WTC11 (cell line): ENCODE measurements at regions not wholly inside any gene's neighbourhood (a gene's known extent, or its start where the extent isn't known, plus 50 kb on each side); places are given as distances from the start of the nearest gene placed in this dataset.

Source experiments
- ATAC-seq: fragments of 200-7000 bp; cut with Tn5 transposase; 2 replicates; pipeline ENCODE4 v1.10.0; 2021; ENCODE audit warnings: mild to moderate bottlenecking, moderate library complexity
- CTCF ChIA-PET: fragments of 300-600 bp; sonication (Branson Sonifier 250); formaldehyde crosslinking; loops from one replicate; lab custom pipeline; 2021; ENCODE audit warnings: antibody characterized with exemption; lab: Charles Lee
- POLR2A ChIA-PET: fragments of 350-600 bp; sonication (Branson Sonifier 250); formaldehyde crosslinking; loops from one replicate; lab custom pipeline; 2021; ENCODE audit warnings: antibody characterized with exemption; lab: Charles Lee
- DNase-seq: peaks from one replicate; pipeline ENCODE4 v3.0.0; 2021; ENCODE audit warnings: low spot score
- H3K27ac Mint-ChIP-seq: 2 replicates; pipeline ENCODE4 v1.8.0; 2021; ENCODE audit warnings: mixed read lengths
- H3K27me3 Mint-ChIP-seq: 2 replicates; pipeline ENCODE4 v1.8.0; 2021; ENCODE audit warnings: low read depth, mild to moderate bottlenecking, moderate library complexity, mixed read lengths
- H3K36me3 Mint-ChIP-seq: 2 replicates; pipeline ENCODE4 v1.8.0; 2021; ENCODE audit warnings: mixed read lengths
- H3K4me1 Mint-ChIP-seq: 2 replicates; pipeline ENCODE4 v1.8.0; 2022; ENCODE audit warnings: mixed read lengths
- H3K4me3 Mint-ChIP-seq: 2 replicates; pipeline ENCODE4 v1.8.0; 2021; ENCODE audit warnings: mild to moderate bottlenecking, moderate library complexity, mixed read lengths
- H3K9me3 Mint-ChIP-seq: 2 replicates; pipeline ENCODE4 v1.8.0; 2021; ENCODE audit warnings: mixed read lengths
- ATF1 ChIP-seq: sonication (generic); formaldehyde crosslinking; IDR thresholded peaks from 2 replicates; pipeline ENCODE4 v1.8.1; 2023; ENCODE audit warnings: mild to moderate bottlenecking, moderate library complexity, missing genetic modification reagents
- CREM ChIP-seq: sonication (generic); formaldehyde crosslinking; IDR thresholded peaks from 2 replicates; pipeline ENCODE4 v1.8.1; 2022; ENCODE audit warnings: mild to moderate bottlenecking, missing genetic modification reagents, moderate library complexity
- FOXJ3 ChIP-seq: sonication (generic); formaldehyde crosslinking; IDR thresholded peaks from 2 replicates; pipeline ENCODE4 v1.9.0; 2021; ENCODE audit warnings: missing genetic modification reagents, mild to moderate bottlenecking, borderline replicate concordance
- GABPB1 ChIP-seq: sonication (generic); formaldehyde crosslinking; IDR thresholded peaks from 2 replicates; pipeline ENCODE4 v1.8.1; 2023; ENCODE audit warnings: mild to moderate bottlenecking, missing genetic modification reagents
- HMGA2 ChIP-seq: fragments of 250-450 bp; sonication (Bioruptor Pico); IDR thresholded peaks from 2 replicates; pipeline ENCODE4 v1.4.0; 2021; ENCODE audit warnings: mild to moderate bottlenecking, moderate library complexity
- JAZF1 ChIP-seq: fragments of 250-450 bp; sonication (Bioruptor Pico); IDR thresholded peaks from 2 replicates; pipeline ENCODE4 v1.9.0; 2021; ENCODE audit warnings: moderate library complexity, mild to moderate bottlenecking, inconsistent platforms
- MXD4 ChIP-seq: fragments of 250-450 bp; sonication (Bioruptor Pico); IDR thresholded peaks from 2 replicates; pipeline ENCODE4 v1.8.0; 2021; ENCODE audit warnings: mild to moderate bottlenecking, moderate library complexity, borderline replicate concordance
- NFE2L1 ChIP-seq: sonication (generic); formaldehyde crosslinking; IDR thresholded peaks from 2 replicates; pipeline ENCODE4 v1.8.1; 2023; ENCODE audit warnings: missing genetic modification reagents
- NFYB ChIP-seq: sonication (generic); formaldehyde crosslinking; conservative IDR thresholded peaks from 2 replicates; pipeline ENCODE4 v1.8.0; 2022; ENCODE audit warnings: low read depth, missing genetic modification reagents
- NR2C2 ChIP-seq: sonication (generic); formaldehyde crosslinking; IDR thresholded peaks from 2 replicates; pipeline ENCODE4 v1.8.0; 2022; ENCODE audit warnings: mild to moderate bottlenecking, missing genetic modification reagents
- NR3C1 ChIP-seq: sonication (generic); formaldehyde crosslinking; conservative IDR thresholded peaks from 2 replicates; pipeline ENCODE4 v1.8.1; 2023; ENCODE audit warnings: low read depth, mild to moderate bottlenecking, missing genetic modification reagents
- SMAD3 ChIP-seq: sonication (generic); formaldehyde crosslinking; IDR thresholded peaks from 2 replicates; pipeline ENCODE4 v1.8.0; 2022; ENCODE audit warnings: missing genetic modification reagents, mild to moderate bottlenecking, borderline replicate concordance
- SMAD4 ChIP-seq: sonication (generic); formaldehyde crosslinking; IDR thresholded peaks from 2 replicates; pipeline ENCODE4 v1.8.0; 2022; ENCODE audit warnings: mild to moderate bottlenecking, missing genetic modification reagents
- TCF7 ChIP-seq: sonication (generic); formaldehyde crosslinking; IDR thresholded peaks from 2 replicates; pipeline ENCODE4 v1.8.0; 2022; ENCODE audit warnings: mild to moderate bottlenecking, low read depth, missing genetic modification reagents, moderate library complexity
- TEAD1 ChIP-seq: sonication (generic); formaldehyde crosslinking; IDR thresholded peaks from 2 replicates; pipeline ENCODE4 v1.8.0; 2022; ENCODE audit warnings: mild to moderate bottlenecking, missing genetic modification reagents
- TEAD4 ChIP-seq: sonication (generic); formaldehyde crosslinking; IDR thresholded peaks from 2 replicates; pipeline ENCODE4 v1.8.0; 2022; ENCODE audit warnings: mild to moderate bottlenecking, missing genetic modification reagents
- TP53 ChIP-seq: sonication (generic); formaldehyde crosslinking; IDR thresholded peaks from 2 replicates; pipeline ENCODE4 v1.8.1; 2023; ENCODE audit warnings: mild to moderate bottlenecking, missing genetic modification reagents
- ZBTB21 ChIP-seq: sonication (generic); formaldehyde crosslinking; IDR thresholded peaks from 2 replicates; pipeline ENCODE4 v1.8.1; 2023; ENCODE audit warnings: mild to moderate bottlenecking, missing genetic modification reagents, borderline replicate concordance
- ZNF317 ChIP-seq: sonication (generic); formaldehyde crosslinking; IDR thresholded peaks from 2 replicates; pipeline ENCODE4 v1.8.1; 2023; ENCODE audit warnings: low read depth, mild to moderate bottlenecking, moderate library complexity, missing genetic modification reagents, borderline replicate concordance
- TF ChIP-seq, protein P1 (sequence below): sonication (generic); formaldehyde crosslinking; IDR thresholded peaks from 2 replicates; pipeline ENCODE4 v1.8.1; 2023; ENCODE audit warnings: mild to moderate bottlenecking, moderate library complexity, missing genetic modification reagents
- TF ChIP-seq, protein P2 (sequence below): fragments of 250-450 bp; sonication (Bioruptor Pico); IDR thresholded peaks from 2 replicates; pipeline ENCODE4 v1.9.0; 2021; ENCODE audit warnings: mild to moderate bottlenecking
- TF ChIP-seq, protein P3 (sequence below): sonication (generic); formaldehyde crosslinking; IDR thresholded peaks from 2 replicates; pipeline ENCODE4 v1.8.1; 2023; ENCODE audit warnings: mild to moderate bottlenecking, missing genetic modification reagents, moderate library complexity
- TF ChIP-seq, protein P4 (sequence below): sonication (generic); formaldehyde crosslinking; IDR thresholded peaks from 2 replicates; pipeline ENCODE4 v1.8.0; 2022; ENCODE audit warnings: mild to moderate bottlenecking, missing genetic modification reagents
- TF ChIP-seq, protein P5 (sequence below): sonication (generic); formaldehyde crosslinking; IDR thresholded peaks from 2 replicates; pipeline ENCODE4 v1.8.1; 2022; ENCODE audit warnings: mild to moderate bottlenecking, missing genetic modification reagents, moderate library complexity, borderline replicate concordance

DNA sequence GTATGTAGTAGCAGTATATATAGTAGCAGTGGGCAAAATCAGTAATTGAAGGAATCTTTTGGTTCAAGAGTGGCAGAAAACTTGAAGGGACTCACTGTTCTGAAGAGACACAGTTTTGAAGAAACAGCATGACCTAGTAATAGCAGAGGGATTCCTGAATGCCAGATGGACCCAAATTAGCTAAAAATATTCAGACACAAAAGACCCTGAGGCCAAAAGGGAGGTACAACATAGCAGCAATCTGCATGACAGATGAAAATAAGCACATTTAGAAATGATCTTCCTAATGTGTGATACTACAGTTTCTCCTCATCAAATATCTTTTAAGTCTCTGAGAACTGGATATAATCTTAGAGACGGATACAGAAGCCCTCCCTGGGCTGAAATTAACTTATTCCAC lies 536.6 kb downstream of the PPARGC1A start:
- no peak for TF ChIP-seq ZNF317 (CRISPR knock-in tag)
- no peak for TF ChIP-seq FOXJ3 (CRISPR knock-in tag)
- no peak for TF ChIP-seq ATF1
- TF ChIP-seq NR3C1 = no peak
- TF ChIP-seq TEAD4 = no peak
- TF ChIP-seq MXD4 (CRISPR knock-in tag) = no peak
- no peak for TF ChIP-seq NFYB (CRISPR knock-in tag)
- TF ChIP-seq, protein P1, sequence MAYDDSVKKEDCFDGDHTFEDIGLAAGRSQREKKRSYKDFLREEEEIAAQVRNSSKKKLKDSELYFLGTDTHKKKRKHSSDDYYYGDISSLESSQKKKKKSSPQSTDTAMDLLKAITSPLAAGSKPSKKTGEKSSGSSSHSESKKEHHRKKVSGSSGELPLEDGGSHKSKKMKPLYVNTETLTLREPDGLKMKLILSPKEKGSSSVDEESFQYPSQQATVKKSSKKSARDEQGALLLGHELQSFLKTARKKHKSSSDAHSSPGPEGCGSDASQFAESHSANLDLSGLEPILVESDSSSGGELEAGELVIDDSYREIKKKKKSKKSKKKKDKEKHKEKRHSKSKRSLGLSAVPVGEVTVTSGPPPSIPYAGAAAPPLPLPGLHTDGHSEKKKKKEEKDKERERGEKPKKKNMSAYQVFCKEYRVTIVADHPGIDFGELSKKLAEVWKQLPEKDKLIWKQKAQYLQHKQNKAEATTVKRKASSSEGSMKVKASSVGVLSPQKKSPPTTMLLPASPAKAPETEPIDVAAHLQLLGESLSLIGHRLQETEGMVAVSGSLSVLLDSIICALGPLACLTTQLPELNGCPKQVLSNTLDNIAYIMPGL (CRISPR knock-in tag) = no peak
- TF ChIP-seq SMAD4 = no peak
- TF ChIP-seq, protein P2, sequence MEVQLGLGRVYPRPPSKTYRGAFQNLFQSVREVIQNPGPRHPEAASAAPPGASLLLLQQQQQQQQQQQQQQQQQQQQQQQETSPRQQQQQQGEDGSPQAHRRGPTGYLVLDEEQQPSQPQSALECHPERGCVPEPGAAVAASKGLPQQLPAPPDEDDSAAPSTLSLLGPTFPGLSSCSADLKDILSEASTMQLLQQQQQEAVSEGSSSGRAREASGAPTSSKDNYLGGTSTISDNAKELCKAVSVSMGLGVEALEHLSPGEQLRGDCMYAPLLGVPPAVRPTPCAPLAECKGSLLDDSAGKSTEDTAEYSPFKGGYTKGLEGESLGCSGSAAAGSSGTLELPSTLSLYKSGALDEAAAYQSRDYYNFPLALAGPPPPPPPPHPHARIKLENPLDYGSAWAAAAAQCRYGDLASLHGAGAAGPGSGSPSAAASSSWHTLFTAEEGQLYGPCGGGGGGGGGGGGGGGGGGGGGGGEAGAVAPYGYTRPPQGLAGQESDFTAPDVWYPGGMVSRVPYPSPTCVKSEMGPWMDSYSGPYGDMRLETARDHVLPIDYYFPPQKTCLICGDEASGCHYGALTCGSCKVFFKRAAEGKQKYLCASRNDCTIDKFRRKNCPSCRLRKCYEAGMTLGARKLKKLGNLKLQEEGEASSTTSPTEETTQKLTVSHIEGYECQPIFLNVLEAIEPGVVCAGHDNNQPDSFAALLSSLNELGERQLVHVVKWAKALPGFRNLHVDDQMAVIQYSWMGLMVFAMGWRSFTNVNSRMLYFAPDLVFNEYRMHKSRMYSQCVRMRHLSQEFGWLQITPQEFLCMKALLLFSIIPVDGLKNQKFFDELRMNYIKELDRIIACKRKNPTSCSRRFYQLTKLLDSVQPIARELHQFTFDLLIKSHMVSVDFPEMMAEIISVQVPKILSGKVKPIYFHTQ (CRISPR knock-in tag) = no peak
- TF ChIP-seq TEAD1 (CRISPR knock-in tag) = no peak
- TF ChIP-seq GABPB1 (CRISPR knock-in tag) = no peak
- no peak for TF ChIP-seq NR2C2
- TF ChIP-seq, protein P3, sequence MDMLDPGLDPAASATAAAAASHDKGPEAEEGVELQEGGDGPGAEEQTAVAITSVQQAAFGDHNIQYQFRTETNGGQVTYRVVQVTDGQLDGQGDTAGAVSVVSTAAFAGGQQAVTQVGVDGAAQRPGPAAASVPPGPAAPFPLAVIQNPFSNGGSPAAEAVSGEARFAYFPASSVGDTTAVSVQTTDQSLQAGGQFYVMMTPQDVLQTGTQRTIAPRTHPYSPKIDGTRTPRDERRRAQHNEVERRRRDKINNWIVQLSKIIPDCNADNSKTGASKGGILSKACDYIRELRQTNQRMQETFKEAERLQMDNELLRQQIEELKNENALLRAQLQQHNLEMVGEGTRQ (CRISPR knock-in tag) = no peak
- TF ChIP-seq SMAD3 (CRISPR knock-in tag) = no peak
- ChIA-PET POLR2A (no interaction called here), CTCF (no interaction called here)
- Mint-ChIP-seq H3K27me3 (no peaks in the 10 kb centered on the region), H3K27ac (no peak overlapping the region), H3K4me3 (no peak overlapping the region), H3K9me3 (no peaks in the 10 kb centered on the region), H3K36me3 (no peaks in the 10 kb centered on the region), H3K4me1 (peaks cover 13% of the 10 kb centered on the region)
- ATAC-seq (no peak), DNase-seq (no peak)

DNA sequence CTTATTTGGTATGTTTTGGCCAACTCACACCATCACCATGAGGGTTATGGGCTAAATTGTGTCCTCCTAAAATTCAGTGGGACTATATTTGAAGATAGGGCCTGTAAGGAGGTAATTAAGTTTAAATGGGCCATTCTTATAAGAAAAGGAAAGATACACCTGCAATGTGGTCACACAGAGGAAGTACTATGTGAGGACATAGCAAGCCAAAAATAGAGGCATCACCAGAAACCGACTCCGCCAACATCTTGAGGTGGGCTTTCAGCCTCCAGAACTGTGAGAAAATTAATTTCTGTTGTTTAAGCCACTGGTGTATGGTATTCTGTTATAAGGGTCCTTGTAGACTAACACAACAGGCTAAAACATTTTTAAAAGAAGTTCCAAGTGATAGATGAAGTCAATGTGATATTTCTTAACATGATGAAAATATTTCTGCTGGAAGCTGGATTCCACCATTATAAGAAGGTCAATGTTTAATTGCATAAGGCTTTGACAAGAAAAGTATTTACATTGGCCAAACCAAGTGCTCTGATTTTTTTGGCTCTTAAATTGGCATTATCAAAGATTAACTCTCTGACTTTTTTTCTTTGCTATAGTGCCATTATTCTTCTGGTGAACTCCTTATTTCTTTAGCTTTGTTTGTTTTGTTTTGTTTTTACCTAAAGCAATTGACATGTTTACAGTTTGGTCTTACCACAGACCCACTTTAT lies 540.9 kb downstream of the PPARGC1A start:
- Mint-ChIP-seq H3K4me1 (peaks cover 13% of the 10 kb centered on the region), H3K4me3 (no peak overlapping the region), H3K27me3 (no peaks in the 10 kb centered on the region), H3K27ac (no peak overlapping the region), H3K36me3 (no peaks in the 10 kb centered on the region), H3K9me3 (no peaks in the 10 kb centered on the region)
- DNase-seq (no peak), ATAC-seq (no peak)
- CTCF ChIA-PET = no interaction called here
- TF ChIP-seq, protein P4, sequence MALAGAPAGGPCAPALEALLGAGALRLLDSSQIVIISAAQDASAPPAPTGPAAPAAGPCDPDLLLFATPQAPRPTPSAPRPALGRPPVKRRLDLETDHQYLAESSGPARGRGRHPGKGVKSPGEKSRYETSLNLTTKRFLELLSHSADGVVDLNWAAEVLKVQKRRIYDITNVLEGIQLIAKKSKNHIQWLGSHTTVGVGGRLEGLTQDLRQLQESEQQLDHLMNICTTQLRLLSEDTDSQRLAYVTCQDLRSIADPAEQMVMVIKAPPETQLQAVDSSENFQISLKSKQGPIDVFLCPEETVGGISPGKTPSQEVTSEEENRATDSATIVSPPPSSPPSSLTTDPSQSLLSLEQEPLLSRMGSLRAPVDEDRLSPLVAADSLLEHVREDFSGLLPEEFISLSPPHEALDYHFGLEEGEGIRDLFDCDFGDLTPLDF (CRISPR knock-in tag) = no peak
- TF ChIP-seq, protein P5, sequence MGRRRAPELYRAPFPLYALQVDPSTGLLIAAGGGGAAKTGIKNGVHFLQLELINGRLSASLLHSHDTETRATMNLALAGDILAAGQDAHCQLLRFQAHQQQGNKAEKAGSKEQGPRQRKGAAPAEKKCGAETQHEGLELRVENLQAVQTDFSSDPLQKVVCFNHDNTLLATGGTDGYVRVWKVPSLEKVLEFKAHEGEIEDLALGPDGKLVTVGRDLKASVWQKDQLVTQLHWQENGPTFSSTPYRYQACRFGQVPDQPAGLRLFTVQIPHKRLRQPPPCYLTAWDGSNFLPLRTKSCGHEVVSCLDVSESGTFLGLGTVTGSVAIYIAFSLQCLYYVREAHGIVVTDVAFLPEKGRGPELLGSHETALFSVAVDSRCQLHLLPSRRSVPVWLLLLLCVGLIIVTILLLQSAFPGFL (CRISPR knock-in tag) = no peak
- TF ChIP-seq HMGA2 = no peak
- TF ChIP-seq NFE2L1 (CRISPR knock-in tag) = no peak
- no peak for TF ChIP-seq TP53 (CRISPR knock-in tag)
- no peak for TF ChIP-seq ZBTB21
- TF ChIP-seq TCF7 (CRISPR knock-in tag) = no peak
- no peak for TF ChIP-seq JAZF1 (CRISPR knock-in tag)
- TF ChIP-seq CREM (CRISPR knock-in tag) = no peak
- POLR2A ChIA-PET = no interaction called here
